Uterus (tissue), 3 donors: ENCODE measurements at regions not wholly inside any gene's neighbourhood (a gene's known extent, or its start where the extent isn't known, plus 50 kb on each side); places are given as distances from the start of the nearest gene placed in this dataset.

Experiments
- DNase-seq, 2 donors: peaks; one replicate each; pipeline ENCODE4 v3.0.0-alpha.2; 2019 to 2020
- H3K27ac ChIP-seq, 2 donors: fragments of 200-600 bp; sonication (generic); 1 replicate in 1 of 2; 2 replicates in 1 of 2; pipeline ENCODE4 v1.5.1; 2016 to 2018
- H3K27me3 ChIP-seq, 2 donors: fragments of 200-600 bp; sonication (generic); one replicate each; pipeline ENCODE4 v1.5.1; 2018 to 2019; ENCODE audit warnings: control low read depth in 1 of 2
- H3K36me3 ChIP-seq, 2 donors: fragments of 200-600 bp; sonication (generic); one replicate each; pipeline ENCODE4 v1.5.1; 2019; ENCODE audit warnings: control low read depth in 1 of 2
- H3K4me1 ChIP-seq, 2 donors: fragments of 200-600 bp; sonication (generic); one replicate each; pipeline ENCODE4 v1.5.1; 2018 to 2019; ENCODE audit warnings: control low read depth in 1 of 2
- H3K4me3 ChIP-seq, 2 donors: fragments of 200-600 bp; sonication (generic); 1 replicate in 1 of 2; 2 replicates in 1 of 2; pipeline ENCODE4 v1.5.1; 2018 to 2019; ENCODE audit warnings: mild to moderate bottlenecking in 1 of 2
- H3K9me3 ChIP-seq, 2 donors: fragments of 200-600 bp; sonication (generic); one replicate each; pipeline ENCODE4 v1.5.1; 2019; ENCODE audit warnings: control low read depth in 1 of 2
- CTCF ChIP-seq, 4 experiments: fragments of 200-600 bp in 2 of 4; fragments of 450-650 bp in 2 of 4; sonication (generic) in 2 of 4; IDR thresholded peaks; one replicate each; pipeline ENCODE4 v1.5.1; 2016 to 2019; ENCODE audit warnings: antibody characterized with exemption in 4 of 4, mild to moderate bottlenecking in 2 of 4, moderate library complexity in 1 of 4
- POLR2A ChIP-seq, 2 donors: fragments of 450-650 bp; IDR thresholded peaks; one replicate each; pipeline ENCODE4 v1.6.1; 2016; ENCODE audit warnings: antibody characterized with exemption in 2 of 2, mild to moderate bottlenecking in 1 of 2, moderate library complexity in 1 of 2
- intact Hi-C: fragments of 100-400 bp; cut with DNase I; formaldehyde crosslinking; loops from one replicate; pipeline ENCODE4 v1.15.1; 2023; ENCODE audit warnings: low total_unique reads
- donor health status: DM: yes; HTN: yes; CAD: no.

- intact Hi-C loops = no loop called here
- Histone ChIP-seq H3K4me1 (no peaks in the 10 kb centered on the region), H3K4me3 (no peak overlapping the region), H3K27me3 (no peaks in the 10 kb centered on the region), H3K36me3 (no peaks in the 10 kb centered on the region), H3K9me3 (no peaks in the 10 kb centered on the region), H3K27ac (no peak overlapping the region)
- DNase-seq = no peak
- no peak for TF ChIP-seq CTCF (IDR thresholded peaks at IDR 0.05)
- TF ChIP-seq POLR2A (IDR thresholded peaks at IDR 0.05) = no peak
These were observed 940.2 kb downstream of the OTOL1 start for GRCh38 chr3:162436826-162437225.

GRCh38 chr3:162437480-162437879 lies 940.9 kb downstream of the OTOL1 start:
- Histone ChIP-seq H3K4me3 (no peak overlapping the region), H3K27ac (no peak overlapping the region), H3K27me3 (no peaks in the 10 kb centered on the region), H3K36me3 (no peaks in the 10 kb centered on the region), H3K4me1 (no peaks in the 10 kb centered on the region), H3K9me3 (no peaks in the 10 kb centered on the region)
- TF ChIP-seq CTCF (IDR thresholded peaks at IDR 0.05) = no peak
- TF ChIP-seq POLR2A (IDR thresholded peaks at IDR 0.05) = no peak
- intact Hi-C loops = no loop called here
- DNase-seq = no peak

- Histone ChIP-seq H3K4me1 (no peaks in the 10 kb centered on the region), H3K36me3 (no peaks in the 10 kb centered on the region), H3K27ac (no peak overlapping the region), H3K27me3 (no peaks in the 10 kb centered on the region), H3K9me3 (no peaks in the 10 kb centered on the region), H3K4me3 (no peak overlapping the region)
- intact Hi-C loops = no loop called here
- no peak for DNase-seq
- no peak for TF ChIP-seq CTCF (IDR thresholded peaks at IDR 0.05)
- no peak for TF ChIP-seq POLR2A (IDR thresholded peaks at IDR 0.05)
These were observed 945.1 kb downstream of the OTOL1 start for GRCh38 chr3:162441716-162442115.

GRCh38 chr3:162443376-162443775 lies 946.8 kb downstream of the OTOL1 start:
- no peaks in the 10 kb centered on the region for H3K9me3 ChIP-seq
- DNase-seq = no peak
- no peaks in the 10 kb centered on the region for H3K36me3 ChIP-seq
- no peak overlapping the region for H3K27ac ChIP-seq
- H3K4me3 ChIP-seq = no peak overlapping the region
- intact Hi-C loops = no loop called here
- TF ChIP-seq CTCF (IDR thresholded peaks at IDR 0.05) (no peak), POLR2A (IDR thresholded peaks at IDR 0.05) (no peak)
- H3K27me3 ChIP-seq = no peaks in the 10 kb centered on the region
- no peaks in the 10 kb centered on the region for H3K4me1 ChIP-seq

- intact Hi-C loops = no loop called here
- DNase-seq = no peak
- H3K4me1 ChIP-seq = no peaks in the 10 kb centered on the region
- H3K27ac ChIP-seq = no peak overlapping the region
- no peak overlapping the region for H3K4me3 ChIP-seq
- H3K36me3 ChIP-seq = no peaks in the 10 kb centered on the region
- H3K27me3 ChIP-seq = no peaks in the 10 kb centered on the region
- no peaks in the 10 kb centered on the region for H3K9me3 ChIP-seq
- no peak for TF ChIP-seq POLR2A (IDR thresholded peaks at IDR 0.05)
- TF ChIP-seq CTCF (IDR thresholded peaks at IDR 0.05) = no peak
These were observed 972.2 kb downstream of the OTOL1 start for GRCh38 chr3:162468791-162469190.
